ENCODE measurements at regions not wholly inside any gene's neighbourhood (a gene's known extent, or its start where the extent isn't known, plus 50 kb on each side); places are given as distances from the start of the nearest gene placed in this dataset.
"Not testable (repeated sequence)": the region's sequence is repeated elsewhere in the genome, so short reads cannot be mapped to it uniquely, and the experiment has no call there.

GRCh38 chr5:72649449-72649848, 142.2 kb upstream of the ZNF366 start:
- Mint-ChIP-seq H3K36me3 (ENCODE audit: low read depth) (no peaks in the 10 kb centered on the region), H3K4me3 (no peak overlapping the region), H3K27me3 (peaks cover 5% of the 10 kb centered on the region), H3K4me1 (ENCODE audit: low read depth) (no peaks in the 10 kb centered on the region), H3K27ac (no peak overlapping the region), H3K9me3 (no peaks in the 10 kb centered on the region)

DNA sequence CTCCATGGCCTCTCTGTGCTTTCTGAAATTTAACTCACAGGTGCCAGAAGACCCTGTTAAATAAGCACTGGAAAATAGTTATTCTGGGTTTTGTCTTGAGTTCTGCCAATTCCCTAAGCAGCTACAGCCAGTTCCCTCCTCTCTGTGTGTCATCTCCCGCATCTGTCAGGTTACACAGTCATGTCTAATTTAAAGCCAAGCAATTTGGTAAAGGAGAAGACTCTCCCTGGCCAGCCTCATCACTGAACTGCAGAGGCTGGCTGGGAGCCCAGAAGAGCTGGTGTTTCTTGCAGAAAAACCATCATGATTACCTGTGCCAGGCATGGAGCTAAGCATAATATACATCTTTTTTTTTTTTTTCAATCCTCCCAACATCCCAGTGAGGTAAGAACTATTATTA, 141.3 kb upstream of the ZNF366 start:
- Mint-ChIP-seq H3K4me1 (ENCODE audit: low read depth) (no peaks in the 10 kb centered on the region), H3K27ac (no peak overlapping the region), H3K4me3 (no peak overlapping the region), H3K36me3 (ENCODE audit: low read depth) (no peaks in the 10 kb centered on the region), H3K27me3 (peaks cover 5% of the 10 kb centered on the region), H3K9me3 (no peaks in the 10 kb centered on the region)

DNA sequence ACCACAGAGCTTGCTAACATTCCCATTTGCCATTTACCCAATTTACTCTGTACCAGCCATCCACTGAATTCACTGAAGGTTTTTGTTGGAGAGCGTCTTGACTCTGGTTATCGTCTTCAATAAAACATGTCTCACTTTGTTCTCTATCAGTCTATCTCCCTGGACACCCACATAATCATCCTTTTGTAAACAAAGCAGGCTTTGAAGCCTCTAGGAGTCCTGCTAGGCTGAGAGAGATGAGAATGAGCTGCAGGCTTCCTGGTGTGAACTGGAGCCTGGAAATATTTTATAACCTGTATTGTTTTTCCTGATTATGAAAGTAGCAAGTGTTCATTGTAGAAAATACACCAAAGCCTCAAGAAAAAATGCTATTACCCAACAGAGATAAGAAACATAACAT, 140.6 kb upstream of the ZNF366 start:
- H3K27me3 Mint-ChIP-seq, result peaks cover 7% of the 10 kb centered on the region
- no peak overlapping the region for H3K4me3 Mint-ChIP-seq
- no peak overlapping the region for H3K27ac Mint-ChIP-seq
- no peaks in the 10 kb centered on the region for H3K9me3 Mint-ChIP-seq
- H3K4me1 Mint-ChIP-seq (ENCODE audit: low read depth), result no peaks in the 10 kb centered on the region
- H3K36me3 Mint-ChIP-seq (ENCODE audit: low read depth), result no peaks in the 10 kb centered on the region

DNA sequence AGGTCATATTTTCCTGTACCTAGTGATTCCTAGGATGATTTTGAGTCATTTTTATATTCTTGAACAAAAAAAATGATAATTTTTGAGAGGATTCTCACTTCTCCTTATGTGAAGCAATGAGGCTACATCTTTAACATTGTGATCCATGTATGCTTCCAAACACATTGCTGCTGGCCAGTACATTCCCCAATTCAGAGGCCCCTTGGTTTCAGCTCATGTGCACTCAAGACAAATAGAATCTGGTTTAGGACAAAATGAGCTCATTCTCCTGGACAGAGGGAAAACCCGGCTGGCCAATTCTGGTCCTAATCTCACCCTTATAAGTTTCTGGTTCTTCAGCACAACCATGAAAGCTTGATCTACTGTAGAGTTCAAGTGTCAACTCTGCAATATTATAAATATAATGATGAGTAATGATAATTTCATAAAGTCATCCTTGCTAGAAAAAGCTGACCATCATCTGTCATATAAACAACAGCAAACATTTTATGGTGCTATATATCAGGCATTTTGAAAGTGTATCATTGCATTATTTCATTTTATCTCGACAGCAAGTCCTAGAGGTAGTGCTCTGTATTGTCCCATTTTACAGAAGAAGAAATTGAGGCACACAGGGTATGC, 139.1 kb upstream of the ZNF366 start:
- Mint-ChIP-seq H3K36me3 (ENCODE audit: low read depth) (no peaks in the 10 kb centered on the region), H3K27me3 (peaks cover 9% of the 10 kb centered on the region), H3K4me3 (no peak overlapping the region), H3K9me3 (no peaks in the 10 kb centered on the region), H3K27ac (no peak overlapping the region), H3K4me1 (ENCODE audit: low read depth) (no peaks in the 10 kb centered on the region)

GRCh38 chr5:72645064-72645846, 138.0 kb upstream of the ZNF366 start:
- Mint-ChIP-seq H3K27me3 (peaks cover 7% of the 10 kb centered on the region), H3K36me3 (ENCODE audit: low read depth) (no peaks in the 10 kb centered on the region), H3K9me3 (no peaks in the 10 kb centered on the region), H3K4me1 (ENCODE audit: low read depth) (no peaks in the 10 kb centered on the region), H3K27ac (no peak overlapping the region), H3K4me3 (no peak overlapping the region)

DNA sequence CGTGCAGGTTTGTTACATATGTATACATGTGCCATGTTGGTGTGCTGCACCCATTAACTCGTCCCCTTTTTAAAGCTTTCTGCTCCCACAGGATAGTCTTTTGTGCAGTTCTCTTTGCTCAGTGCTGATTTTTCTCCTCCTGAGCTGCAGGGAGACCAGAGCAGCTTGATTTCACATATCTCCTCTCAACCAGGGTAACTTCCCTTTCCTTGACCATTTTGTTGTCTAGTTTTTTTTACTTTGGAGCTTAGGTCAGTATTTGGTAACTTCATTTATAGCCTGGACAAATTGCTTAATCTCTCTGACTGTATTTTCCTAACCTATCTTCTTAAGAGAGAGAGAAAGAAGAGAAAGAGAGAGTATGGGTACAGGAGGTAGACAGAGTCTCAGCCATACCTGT, 137.1 kb upstream of the ZNF366 start:
- Mint-ChIP-seq H3K36me3 (ENCODE audit: low read depth) (no peaks in the 10 kb centered on the region), H3K4me1 (ENCODE audit: low read depth) (no peaks in the 10 kb centered on the region), H3K9me3 (no peaks in the 10 kb centered on the region)

GRCh38 chr5:72641164-72641563, 134.0 kb upstream of the ZNF366 start:
- Mint-ChIP-seq H3K36me3 (ENCODE audit: low read depth) (no peaks in the 10 kb centered on the region), H3K9me3 (no peaks in the 10 kb centered on the region), H3K4me3 (no peak overlapping the region), H3K27me3 (peaks cover 11% of the 10 kb centered on the region), H3K27ac (no peak overlapping the region), H3K4me1 (ENCODE audit: low read depth) (no peaks in the 10 kb centered on the region)

More for the DNA sequence above, 137.1 kb upstream of the ZNF366 start:
- Mint-ChIP-seq H3K27me3 (peaks cover 7% of the 10 kb centered on the region), H3K4me3 (no peak overlapping the region), H3K27ac (no peak overlapping the region)

DNA sequence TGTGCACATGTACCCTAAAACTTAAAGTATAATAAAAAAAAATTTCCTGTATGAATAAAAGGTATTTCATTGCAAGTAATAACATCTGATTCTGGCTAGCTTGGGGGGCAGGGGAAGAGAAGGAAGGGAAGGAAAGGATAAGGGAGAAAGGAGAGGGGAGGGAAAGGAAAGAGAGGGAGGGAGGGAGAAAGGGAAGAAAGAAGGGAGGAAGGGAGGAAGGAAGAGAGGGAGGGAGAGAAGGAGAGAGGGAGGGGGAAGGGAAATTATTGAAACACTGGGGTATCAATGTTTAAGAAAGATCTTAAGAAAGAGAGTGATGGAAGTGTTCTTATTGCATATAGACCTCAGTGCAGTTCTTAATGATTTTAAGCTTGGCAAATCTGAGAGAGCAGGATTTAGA, 129.8 kb upstream of the ZNF366 start:
- Mint-ChIP-seq H3K27me3 (peaks cover 17% of the 10 kb centered on the region), H3K36me3 (ENCODE audit: low read depth) (no peaks in the 10 kb centered on the region), H3K4me1 (ENCODE audit: low read depth) (no peaks in the 10 kb centered on the region), H3K9me3 (no peaks in the 10 kb centered on the region), H3K4me3 (no peak overlapping the region), H3K27ac (no peak overlapping the region)

- not testable (repeated sequence) for H3K27ac Mint-ChIP-seq; H3K36me3 Mint-ChIP-seq (ENCODE audit: low read depth); H3K4me1 Mint-ChIP-seq (ENCODE audit: low read depth); H3K9me3 Mint-ChIP-seq; H3K4me3 Mint-ChIP-seq
- peaks cover 17% of the 10 kb centered on the region for H3K27me3 Mint-ChIP-seq
Observed at GRCh38 chr5:72636565-72636964, 129.4 kb upstream of the ZNF366 start.

DNA sequence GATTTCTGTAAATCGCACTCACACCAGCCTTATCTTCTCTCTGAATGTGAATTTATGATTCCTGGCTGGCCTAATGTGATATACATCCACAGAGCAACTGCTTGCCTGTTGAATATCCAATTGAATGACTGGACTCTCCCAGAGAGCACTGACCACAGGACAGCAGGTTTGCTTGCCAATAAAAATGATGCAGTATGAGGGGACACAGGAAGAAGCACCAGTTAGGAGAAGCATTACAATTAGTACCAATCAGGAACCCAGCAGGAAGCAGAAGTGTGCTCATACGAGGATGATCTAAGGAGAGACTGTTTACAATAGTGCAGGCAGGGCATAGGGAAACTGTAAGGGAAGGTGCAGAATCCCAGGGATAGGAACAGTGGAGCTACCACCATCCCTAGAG, 127.2 kb upstream of the ZNF366 start:
- no peak overlapping the region for H3K4me3 Mint-ChIP-seq
- no peak overlapping the region for H3K27ac Mint-ChIP-seq
- no peaks in the 10 kb centered on the region for H3K9me3 Mint-ChIP-seq
- no peaks in the 10 kb centered on the region for H3K4me1 Mint-ChIP-seq (ENCODE audit: low read depth)
- peaks cover 21% of the 10 kb centered on the region for H3K27me3 Mint-ChIP-seq
- H3K36me3 Mint-ChIP-seq (ENCODE audit: low read depth), result no peaks in the 10 kb centered on the region

DNA sequence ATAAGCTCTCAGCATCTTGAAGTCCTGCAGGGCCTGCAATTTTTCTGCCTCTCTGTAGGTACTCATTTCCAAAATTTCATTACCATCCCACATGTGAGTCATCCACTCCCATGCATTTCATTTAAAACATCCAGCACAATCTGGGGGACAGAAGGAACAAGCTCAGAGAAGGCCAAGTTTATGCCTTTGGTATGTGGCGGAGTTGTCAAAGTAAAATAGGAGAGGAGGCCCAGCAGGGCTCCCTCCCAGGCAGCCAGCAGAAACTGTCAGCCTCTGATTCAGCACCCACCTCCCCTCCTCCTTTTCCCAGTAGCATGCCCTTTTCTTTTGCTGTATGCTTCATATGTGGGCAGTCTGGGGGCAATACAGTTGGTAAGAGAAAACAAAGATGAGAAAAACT, 126.4 kb upstream of the ZNF366 start:
- H3K27ac Mint-ChIP-seq, result no peak overlapping the region
- H3K4me3 Mint-ChIP-seq, result no peak overlapping the region
- H3K4me1 Mint-ChIP-seq (ENCODE audit: low read depth), result no peaks in the 10 kb centered on the region
- H3K36me3 Mint-ChIP-seq (ENCODE audit: low read depth), result no peaks in the 10 kb centered on the region
- H3K9me3 Mint-ChIP-seq, result no peaks in the 10 kb centered on the region
- peaks cover 17% of the 10 kb centered on the region for H3K27me3 Mint-ChIP-seq

- Mint-ChIP-seq H3K27ac (no peak overlapping the region), H3K36me3 (ENCODE audit: low read depth) (no peaks in the 10 kb centered on the region), H3K4me1 (ENCODE audit: low read depth) (no peaks in the 10 kb centered on the region), H3K27me3 (peaks cover 17% of the 10 kb centered on the region), H3K9me3 (no peaks in the 10 kb centered on the region), H3K4me3 (no peak overlapping the region)
Observed at GRCh38 chr5:72633041-72633445, 125.8 kb upstream of the ZNF366 start.

DNA sequence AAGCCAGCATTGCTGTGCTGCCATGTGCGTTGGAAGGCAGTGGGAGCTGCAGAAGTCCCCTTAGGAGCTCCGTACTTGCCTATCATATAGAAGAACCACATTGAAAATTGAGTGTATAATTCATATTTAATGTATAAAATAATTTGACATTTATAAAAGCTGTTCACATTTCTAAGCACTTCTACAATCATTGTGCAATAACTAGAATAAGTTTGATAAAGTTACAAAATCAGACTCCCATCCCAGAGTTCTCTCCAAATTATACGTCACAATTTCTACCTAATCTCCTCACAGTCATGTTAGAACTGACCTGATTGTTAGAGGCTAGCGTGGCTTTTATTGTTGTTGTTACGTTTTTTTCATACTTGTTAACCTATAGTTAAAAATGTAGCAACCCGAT, 123.5 kb upstream of the ZNF366 start:
- H3K4me1 Mint-ChIP-seq (ENCODE audit: low read depth), result no peaks in the 10 kb centered on the region
- H3K4me3 Mint-ChIP-seq, result no peak overlapping the region
- no peaks in the 10 kb centered on the region for H3K36me3 Mint-ChIP-seq (ENCODE audit: low read depth)
- peaks cover 17% of the 10 kb centered on the region for H3K27me3 Mint-ChIP-seq
- H3K27ac Mint-ChIP-seq, result no peak overlapping the region
- H3K9me3 Mint-ChIP-seq, result no peaks in the 10 kb centered on the region

DNA sequence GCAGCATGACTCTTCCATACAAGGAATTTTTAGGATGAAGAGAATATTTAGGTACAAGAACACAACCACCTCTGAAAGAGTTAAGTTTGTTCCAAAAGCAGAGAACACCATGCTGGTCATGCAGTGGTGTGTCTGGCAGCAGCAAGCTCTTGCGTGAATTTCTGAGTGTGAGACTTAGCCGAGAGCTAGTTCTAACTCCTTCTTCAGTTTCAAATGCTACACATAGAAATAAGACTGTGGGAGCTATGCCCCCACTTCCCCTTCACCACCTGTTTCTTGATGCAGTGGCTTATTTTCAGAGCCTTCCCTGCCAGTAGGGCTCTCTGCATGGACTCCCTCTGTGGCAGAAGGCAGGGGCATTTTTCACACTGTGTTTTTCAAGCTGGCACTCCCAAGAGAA, 122.9 kb upstream of the ZNF366 start:
- Mint-ChIP-seq H3K4me3 (no peak overlapping the region), H3K27me3 (peaks cover 17% of the 10 kb centered on the region), H3K27ac (no peak overlapping the region), H3K36me3 (ENCODE audit: low read depth) (no peaks in the 10 kb centered on the region), H3K9me3 (no peaks in the 10 kb centered on the region), H3K4me1 (ENCODE audit: low read depth) (no peaks in the 10 kb centered on the region)

DNA sequence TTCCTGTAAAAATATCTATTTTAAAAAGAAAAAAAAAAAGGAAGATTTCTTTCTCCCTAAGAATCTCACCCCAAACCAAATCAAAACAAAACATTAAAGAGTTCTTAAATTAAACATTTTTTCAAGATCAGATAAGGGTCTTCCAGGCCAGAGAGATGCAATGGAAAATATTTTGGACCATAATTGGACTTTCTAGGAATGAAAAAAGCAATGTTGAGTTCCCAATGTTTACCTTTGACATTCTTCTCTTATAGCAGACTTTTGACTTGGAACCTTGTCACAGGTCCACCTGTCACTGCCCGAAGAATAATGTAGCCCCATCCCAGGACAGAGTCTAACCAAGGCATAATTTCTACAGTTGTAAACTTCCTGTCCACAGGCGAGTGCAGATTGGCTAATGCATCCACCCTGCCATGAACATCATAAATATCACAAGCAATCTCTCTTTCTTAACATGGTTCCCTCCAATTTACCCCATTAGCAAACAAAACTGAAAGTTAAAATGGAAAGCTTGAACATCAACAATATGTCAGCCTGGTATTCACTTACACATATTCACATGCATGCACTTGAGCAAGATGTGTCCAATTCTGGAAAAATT, 121.7 kb upstream of the ZNF366 start:
- Mint-ChIP-seq H3K36me3 (ENCODE audit: low read depth) (no peaks in the 10 kb centered on the region), H3K4me3 (no peak overlapping the region), H3K9me3 (no peaks in the 10 kb centered on the region), H3K27ac (no peak overlapping the region), H3K27me3 (peaks cover 12% of the 10 kb centered on the region), H3K4me1 (ENCODE audit: low read depth) (no peaks in the 10 kb centered on the region)
